ENCODE measurements at regions not wholly inside any gene's neighbourhood (a gene's known extent, or its start where the extent isn't known, plus 50 kb on each side); places are given as distances from the start of the nearest gene placed in this dataset.

DNA sequence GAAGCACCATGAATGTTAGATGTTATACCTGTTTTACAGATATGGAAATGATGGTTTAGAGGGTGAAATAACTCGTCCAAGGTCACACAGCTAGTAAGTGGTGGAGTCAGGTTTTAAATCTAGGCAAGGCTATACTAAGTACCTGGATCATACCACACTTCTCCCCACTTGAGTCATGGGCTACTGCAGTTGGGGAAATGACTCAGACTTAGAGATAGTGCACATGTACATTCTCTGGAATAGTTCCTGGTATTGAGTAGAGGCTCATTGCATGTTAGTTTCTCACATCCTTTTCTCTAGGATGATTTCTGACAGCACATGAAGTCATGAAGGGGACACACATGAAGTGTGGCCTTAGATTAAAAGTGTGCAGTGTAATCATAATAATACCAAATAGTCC, 76.2 kb upstream of the TNFSF11 start (continued):
- TF ChIP-seq, protein P1, sequence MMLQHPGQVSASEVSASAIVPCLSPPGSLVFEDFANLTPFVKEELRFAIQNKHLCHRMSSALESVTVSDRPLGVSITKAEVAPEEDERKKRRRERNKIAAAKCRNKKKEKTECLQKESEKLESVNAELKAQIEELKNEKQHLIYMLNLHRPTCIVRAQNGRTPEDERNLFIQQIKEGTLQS (IDR thresholded peaks at IDR 0.05; ENCODE audit: borderline replicate concordance, extremely low read depth, low read depth, low read length), result no peak
- TF ChIP-seq FOXM1 (IDR thresholded peaks at IDR 0.05; ENCODE audit: low read depth, low read length), result peak; percentile 90; the same call in 1 of the 2 replicates
- TF ChIP-seq, protein P2, sequence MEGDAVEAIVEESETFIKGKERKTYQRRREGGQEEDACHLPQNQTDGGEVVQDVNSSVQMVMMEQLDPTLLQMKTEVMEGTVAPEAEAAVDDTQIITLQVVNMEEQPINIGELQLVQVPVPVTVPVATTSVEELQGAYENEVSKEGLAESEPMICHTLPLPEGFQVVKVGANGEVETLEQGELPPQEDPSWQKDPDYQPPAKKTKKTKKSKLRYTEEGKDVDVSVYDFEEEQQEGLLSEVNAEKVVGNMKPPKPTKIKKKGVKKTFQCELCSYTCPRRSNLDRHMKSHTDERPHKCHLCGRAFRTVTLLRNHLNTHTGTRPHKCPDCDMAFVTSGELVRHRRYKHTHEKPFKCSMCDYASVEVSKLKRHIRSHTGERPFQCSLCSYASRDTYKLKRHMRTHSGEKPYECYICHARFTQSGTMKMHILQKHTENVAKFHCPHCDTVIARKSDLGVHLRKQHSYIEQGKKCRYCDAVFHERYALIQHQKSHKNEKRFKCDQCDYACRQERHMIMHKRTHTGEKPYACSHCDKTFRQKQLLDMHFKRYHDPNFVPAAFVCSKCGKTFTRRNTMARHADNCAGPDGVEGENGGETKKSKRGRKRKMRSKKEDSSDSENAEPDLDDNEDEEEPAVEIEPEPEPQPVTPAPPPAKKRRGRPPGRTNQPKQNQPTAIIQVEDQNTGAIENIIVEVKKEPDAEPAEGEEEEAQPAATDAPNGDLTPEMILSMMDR (IDR thresholded peaks at IDR 0.05 in 2 of 3, conservative IDR thresholded peaks at IDR 0.05 in 1 of 3; ENCODE audit: control insufficient read depth in 2 of 3, extremely low read depth in 1 of 3, insufficient read depth in 1 of 3, low read depth in 3 of 3, low read length in 3 of 3), result no peak
- TF ChIP-seq, protein P3, sequence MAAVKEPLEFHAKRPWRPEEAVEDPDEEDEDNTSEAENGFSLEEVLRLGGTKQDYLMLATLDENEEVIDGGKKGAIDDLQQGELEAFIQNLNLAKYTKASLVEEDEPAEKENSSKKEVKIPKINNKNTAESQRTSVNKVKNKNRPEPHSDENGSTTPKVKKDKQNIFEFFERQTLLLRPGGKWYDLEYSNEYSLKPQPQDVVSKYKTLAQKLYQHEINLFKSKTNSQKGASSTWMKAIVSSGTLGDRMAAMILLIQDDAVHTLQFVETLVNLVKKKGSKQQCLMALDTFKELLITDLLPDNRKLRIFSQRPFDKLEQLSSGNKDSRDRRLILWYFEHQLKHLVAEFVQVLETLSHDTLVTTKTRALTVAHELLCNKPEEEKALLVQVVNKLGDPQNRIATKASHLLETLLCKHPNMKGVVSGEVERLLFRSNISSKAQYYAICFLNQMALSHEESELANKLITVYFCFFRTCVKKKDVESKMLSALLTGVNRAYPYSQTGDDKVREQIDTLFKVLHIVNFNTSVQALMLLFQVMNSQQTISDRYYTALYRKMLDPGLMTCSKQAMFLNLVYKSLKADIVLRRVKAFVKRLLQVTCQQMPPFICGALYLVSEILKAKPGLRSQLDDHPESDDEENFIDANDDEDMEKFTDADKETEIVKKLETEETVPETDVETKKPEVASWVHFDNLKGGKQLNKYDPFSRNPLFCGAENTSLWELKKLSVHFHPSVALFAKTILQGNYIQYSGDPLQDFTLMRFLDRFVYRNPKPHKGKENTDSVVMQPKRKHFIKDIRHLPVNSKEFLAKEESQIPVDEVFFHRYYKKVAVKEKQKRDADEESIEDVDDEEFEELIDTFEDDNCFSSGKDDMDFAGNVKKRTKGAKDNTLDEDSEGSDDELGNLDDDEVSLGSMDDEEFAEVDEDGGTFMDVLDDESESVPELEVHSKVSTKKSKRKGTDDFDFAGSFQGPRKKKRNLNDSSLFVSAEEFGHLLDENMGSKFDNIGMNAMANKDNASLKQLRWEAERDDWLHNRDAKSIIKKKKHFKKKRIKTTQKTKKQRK (IDR thresholded peaks at IDR 0.05; ENCODE audit: low read depth, low read length), result no peak
- 0 out of 2 replicates have a peak, but pooled peaks have one; percentile 48 for TF ChIP-seq GABPA (IDR thresholded peaks at IDR 0.05; ENCODE audit: low read depth)
- peak; percentile 94 for TF ChIP-seq BCL11A (IDR thresholded peaks at IDR 0.05; ENCODE audit: low read depth, low read length)
- no peak for TF ChIP-seq TBL1XR1 (IDR thresholded peaks at IDR 0.05; ENCODE audit: low read depth, low read length)
- TF ChIP-seq SREBF1 (IDR thresholded peaks at IDR 0.05; ENCODE audit: low read length), result no peak
- no peak for TF ChIP-seq ZNF207 (IDR thresholded peaks at IDR 0.05; ENCODE audit: borderline replicate concordance)
- TF ChIP-seq IRF4 (IDR thresholded peaks at IDR 0.05; ENCODE audit: low read depth, low read length), result peak; percentile 98
- peak; percentile 69 for TF ChIP-seq IKZF1 (conservative IDR thresholded peaks at IDR 0.05)
- TF ChIP-seq, protein P4, sequence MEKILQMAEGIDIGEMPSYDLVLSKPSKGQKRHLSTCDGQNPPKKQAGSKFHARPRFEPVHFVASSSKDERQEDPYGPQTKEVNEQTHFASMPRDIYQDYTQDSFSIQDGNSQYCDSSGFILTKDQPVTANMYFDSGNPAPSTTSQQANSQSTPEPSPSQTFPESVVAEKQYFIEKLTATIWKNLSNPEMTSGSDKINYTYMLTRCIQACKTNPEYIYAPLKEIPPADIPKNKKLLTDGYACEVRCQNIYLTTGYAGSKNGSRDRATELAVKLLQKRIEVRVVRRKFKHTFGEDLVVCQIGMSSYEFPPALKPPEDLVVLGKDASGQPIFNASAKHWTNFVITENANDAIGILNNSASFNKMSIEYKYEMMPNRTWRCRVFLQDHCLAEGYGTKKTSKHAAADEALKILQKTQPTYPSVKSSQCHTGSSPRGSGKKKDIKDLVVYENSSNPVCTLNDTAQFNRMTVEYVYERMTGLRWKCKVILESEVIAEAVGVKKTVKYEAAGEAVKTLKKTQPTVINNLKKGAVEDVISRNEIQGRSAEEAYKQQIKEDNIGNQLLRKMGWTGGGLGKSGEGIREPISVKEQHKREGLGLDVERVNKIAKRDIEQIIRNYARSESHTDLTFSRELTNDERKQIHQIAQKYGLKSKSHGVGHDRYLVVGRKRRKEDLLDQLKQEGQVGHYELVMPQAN (conservative IDR thresholded peaks at IDR 0.05), result no peak
- TF ChIP-seq, protein P5, sequence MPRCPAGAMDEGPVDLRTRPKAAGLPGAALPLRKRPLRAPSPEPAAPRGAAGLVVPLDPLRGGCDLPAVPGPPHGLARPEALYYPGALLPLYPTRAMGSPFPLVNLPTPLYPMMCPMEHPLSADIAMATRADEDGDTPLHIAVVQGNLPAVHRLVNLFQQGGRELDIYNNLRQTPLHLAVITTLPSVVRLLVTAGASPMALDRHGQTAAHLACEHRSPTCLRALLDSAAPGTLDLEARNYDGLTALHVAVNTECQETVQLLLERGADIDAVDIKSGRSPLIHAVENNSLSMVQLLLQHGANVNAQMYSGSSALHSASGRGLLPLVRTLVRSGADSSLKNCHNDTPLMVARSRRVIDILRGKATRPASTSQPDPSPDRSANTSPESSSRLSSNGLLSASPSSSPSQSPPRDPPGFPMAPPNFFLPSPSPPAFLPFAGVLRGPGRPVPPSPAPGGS (IDR thresholded peaks at IDR 0.05; ENCODE audit: borderline replicate concordance, insufficient read depth, low read depth, low read length, poor library complexity, severe bottlenecking), result peak; percentile 95
- no peak for TF ChIP-seq CHD4 (IDR thresholded peaks at IDR 0.05)
- TF ChIP-seq HDGF (IDR thresholded peaks at IDR 0.05), result no peak
- no peak for TF ChIP-seq NRF1 (conservative IDR thresholded peaks at IDR 0.05; ENCODE audit: low read depth, low read length)
- no peak for TF ChIP-seq DPF2 (IDR thresholded peaks at IDR 0.05)
- TF ChIP-seq, protein P6, sequence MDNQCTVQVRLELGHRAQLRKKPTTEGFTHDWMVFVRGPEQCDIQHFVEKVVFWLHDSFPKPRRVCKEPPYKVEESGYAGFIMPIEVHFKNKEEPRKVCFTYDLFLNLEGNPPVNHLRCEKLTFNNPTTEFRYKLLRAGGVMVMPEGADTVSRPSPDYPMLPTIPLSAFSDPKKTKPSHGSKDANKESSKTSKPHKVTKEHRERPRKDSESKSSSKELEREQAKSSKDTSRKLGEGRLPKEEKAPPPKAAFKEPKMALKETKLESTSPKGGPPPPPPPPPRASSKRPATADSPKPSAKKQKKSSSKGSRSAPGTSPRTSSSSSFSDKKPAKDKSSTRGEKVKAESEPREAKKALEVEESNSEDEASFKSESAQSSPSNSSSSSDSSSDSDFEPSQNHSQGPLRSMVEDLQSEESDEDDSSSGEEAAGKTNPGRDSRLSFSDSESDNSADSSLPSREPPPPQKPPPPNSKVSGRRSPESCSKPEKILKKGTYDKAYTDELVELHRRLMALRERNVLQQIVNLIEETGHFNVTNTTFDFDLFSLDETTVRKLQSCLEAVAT (IDR thresholded peaks at IDR 0.05), result no peak
- TF ChIP-seq STAT1 (conservative IDR thresholded peaks at IDR 0.05), result no peak
